Fibroblast of lung (primary cell): ENCODE measurements at regions not wholly inside any gene's neighbourhood (a gene's known extent, or its start where the extent isn't known, plus 50 kb on each side); places are given as distances from the start of the nearest gene placed in this dataset.
A peak's percentile ranks its signal among the peaks of the same experiment; 100 is the strongest.

Experiments used
- DNase-seq, 2 donors: peaks; one replicate each; pipeline versions ENCODE4 v3.0.0 to v3.0.0-alpha.2; 2010; ENCODE audit warnings: low read depth in 2 of 2
- H2AFZ ChIP-seq: 2 replicates; pipeline ENCODE4 v1.5.1; 2012; ENCODE audit warnings: low read length, control low read depth, inconsistent platforms
- H3K27ac ChIP-seq: 2 replicates; pipeline ENCODE4 v1.5.1; 2011; ENCODE audit warnings: low read length, control low read depth; ENCODE audit not compliant: insufficient read depth
- H3K27me3 ChIP-seq: 2 replicates; pipeline ENCODE4 v1.5.1; 2011; ENCODE audit warnings: mild to moderate bottlenecking, low read length; ENCODE audit not compliant: control insufficient read depth, insufficient read depth
- H3K36me3 ChIP-seq: 2 replicates; pipeline ENCODE4 v1.5.1; 2011; ENCODE audit warnings: low read length; ENCODE audit not compliant: control insufficient read depth, insufficient read depth
- H3K4me1 ChIP-seq: 2 replicates; pipeline ENCODE4 v1.5.1; 2011; ENCODE audit warnings: low read length; ENCODE audit not compliant: control insufficient read depth, insufficient read depth; ENCODE audit errors: extremely low read depth
- H3K4me2 ChIP-seq: 2 replicates; pipeline ENCODE4 v1.5.1; 2011; ENCODE audit warnings: low read length, control low read depth; ENCODE audit not compliant: insufficient read depth; ENCODE audit errors: extremely low read depth
- H3K4me3 ChIP-seq, 4 experiments: fragments of 200-600 bp in 1 of 4; sonication (generic) in 1 of 4; replicated peaks in 1 of 4; 2 replicates each; pipeline ENCODE4 v1.5.1; 2011 to 2016; ENCODE audit warnings: low read length in 4 of 4, low read depth in 3 of 4, mild to moderate bottlenecking in 3 of 4, control low read depth in 2 of 4, inconsistent platforms in 1 of 4, mixed read lengths in 1 of 4; ENCODE audit not compliant: insufficient read depth in 1 of 4; ENCODE audit errors: control extremely low read depth in 1 of 4
- H3K79me2 ChIP-seq: 2 replicates; pipeline ENCODE4 v1.5.1; 2012; ENCODE audit warnings: mild to moderate bottlenecking, low read length, inconsistent platforms; ENCODE audit not compliant: control insufficient read depth, insufficient read depth
- H3K9ac ChIP-seq: 2 replicates; pipeline ENCODE4 v1.5.1; 2011; ENCODE audit warnings: mild to moderate bottlenecking, low read length, control low read depth; ENCODE audit not compliant: insufficient read depth
- H3K9me3 ChIP-seq: 2 replicates; pipeline ENCODE4 v1.5.1; 2012; ENCODE audit warnings: low read depth, low read length; ENCODE audit not compliant: control insufficient read depth, insufficient read depth
- H4K20me1 ChIP-seq: 2 replicates; pipeline ENCODE4 v1.5.1; 2011; ENCODE audit warnings: low read length; ENCODE audit not compliant: control insufficient read depth, insufficient read depth; ENCODE audit errors: extremely low read depth
- EZH2 ChIP-seq: IDR thresholded peaks from 2 replicates; pipeline ENCODE4 v1.5.1; 2012; ENCODE audit warnings: low read length, control low read depth, mild to moderate bottlenecking; ENCODE audit errors: missing control alignments
- TF ChIP-seq, protein P1 (sequence below), 2 donors: IDR thresholded peaks in 1 of 2; conservative IDR thresholded peaks in 1 of 2; 1 replicate in 1 of 2; 2 replicates in 1 of 2; pipeline ENCODE4 v1.5.1; 2011 to 2012; ENCODE audit warnings: low read length in 2 of 2, control low read depth in 1 of 2, inconsistent platforms in 1 of 2, low read depth in 1 of 2, mild to moderate bottlenecking in 1 of 2

DNA sequence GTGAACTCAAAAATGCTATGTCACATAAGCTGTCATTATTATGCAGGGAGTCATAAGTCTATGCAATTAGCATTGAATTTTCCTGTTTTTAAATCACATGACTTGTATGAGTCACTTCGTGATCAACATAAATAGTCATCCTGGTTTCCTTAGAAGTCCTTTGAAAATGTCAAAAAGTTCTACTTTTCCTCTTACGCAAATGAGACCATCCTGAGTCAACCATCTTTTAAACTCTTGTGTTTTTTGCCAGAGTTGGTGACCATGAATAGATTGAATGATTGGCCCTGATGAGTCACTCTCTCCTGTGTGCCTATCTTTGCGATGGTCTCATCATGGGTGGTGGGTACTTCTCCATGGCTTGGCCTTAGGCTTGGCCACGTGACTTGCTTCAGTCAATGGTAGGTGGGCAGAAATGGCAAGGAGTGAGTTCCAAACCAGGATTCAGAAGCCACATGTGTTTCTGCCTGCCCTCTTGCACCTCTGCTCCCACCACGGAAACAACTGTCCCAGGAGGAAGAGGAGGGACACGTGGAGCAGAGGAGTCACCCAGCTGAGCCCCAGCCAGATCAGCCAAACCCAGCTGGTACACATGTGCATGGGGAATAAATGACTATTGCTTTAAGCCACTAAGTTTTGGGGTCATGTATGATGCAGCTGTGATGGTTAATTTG, 123.5 kb upstream of the CACNA1A start:
- no peak overlapping the region for H2AFZ ChIP-seq
- H3K27ac ChIP-seq = peak overlapping the region; percentile 77
- H3K4me3 ChIP-seq = no peak overlapping the region
- DNase-seq = peak; percentile 77 to 81
- H3K36me3 ChIP-seq = no peaks in the 10 kb centered on the region
- H3K9me3 ChIP-seq = no peaks in the 10 kb centered on the region
- TF ChIP-seq EZH2 = no peak
- TF ChIP-seq, protein P1, sequence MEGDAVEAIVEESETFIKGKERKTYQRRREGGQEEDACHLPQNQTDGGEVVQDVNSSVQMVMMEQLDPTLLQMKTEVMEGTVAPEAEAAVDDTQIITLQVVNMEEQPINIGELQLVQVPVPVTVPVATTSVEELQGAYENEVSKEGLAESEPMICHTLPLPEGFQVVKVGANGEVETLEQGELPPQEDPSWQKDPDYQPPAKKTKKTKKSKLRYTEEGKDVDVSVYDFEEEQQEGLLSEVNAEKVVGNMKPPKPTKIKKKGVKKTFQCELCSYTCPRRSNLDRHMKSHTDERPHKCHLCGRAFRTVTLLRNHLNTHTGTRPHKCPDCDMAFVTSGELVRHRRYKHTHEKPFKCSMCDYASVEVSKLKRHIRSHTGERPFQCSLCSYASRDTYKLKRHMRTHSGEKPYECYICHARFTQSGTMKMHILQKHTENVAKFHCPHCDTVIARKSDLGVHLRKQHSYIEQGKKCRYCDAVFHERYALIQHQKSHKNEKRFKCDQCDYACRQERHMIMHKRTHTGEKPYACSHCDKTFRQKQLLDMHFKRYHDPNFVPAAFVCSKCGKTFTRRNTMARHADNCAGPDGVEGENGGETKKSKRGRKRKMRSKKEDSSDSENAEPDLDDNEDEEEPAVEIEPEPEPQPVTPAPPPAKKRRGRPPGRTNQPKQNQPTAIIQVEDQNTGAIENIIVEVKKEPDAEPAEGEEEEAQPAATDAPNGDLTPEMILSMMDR (conservative IDR thresholded peaks at IDR 0.05 in 1 of 2, IDR thresholded peaks at IDR 0.05 in 1 of 2; ENCODE audit: low read depth in 1 of 2, low read length in 2 of 2) = no peak
- no peaks in the 10 kb centered on the region for H3K79me2 ChIP-seq
- H3K9ac ChIP-seq = no peak overlapping the region
- no peaks in the 10 kb centered on the region for H3K27me3 ChIP-seq
- H3K4me1 ChIP-seq = peaks cover 3% of the 10 kb centered on the region
- H4K20me1 ChIP-seq = no peaks in the 10 kb centered on the region
- no peak overlapping the region for H3K4me2 ChIP-seq

DNA sequence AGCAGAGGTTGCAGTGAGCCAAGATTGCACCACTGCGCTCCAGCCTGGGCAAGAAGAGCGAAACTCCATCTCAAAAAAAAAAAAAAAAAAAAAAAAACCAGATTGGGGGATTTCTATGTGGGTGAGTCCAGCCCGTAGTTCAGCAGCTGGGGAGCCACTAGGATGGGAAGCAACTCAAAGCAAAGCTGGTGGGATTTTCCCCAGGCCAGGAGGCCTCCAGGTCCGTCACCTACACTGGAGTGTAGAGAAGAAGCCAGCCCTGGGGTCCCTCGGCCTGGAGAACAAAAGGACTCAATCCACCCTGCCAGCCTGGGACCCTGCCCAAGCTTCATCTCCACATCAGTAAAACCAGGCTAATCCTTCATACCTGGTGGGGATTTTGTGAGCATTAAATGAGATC, 121.3 kb upstream of the CACNA1A start:
- H3K9me3 ChIP-seq = no peaks in the 10 kb centered on the region
- no peak for TF ChIP-seq EZH2
- TF ChIP-seq, protein P1 (conservative IDR thresholded peaks at IDR 0.05 in 1 of 2, IDR thresholded peaks at IDR 0.05 in 1 of 2; ENCODE audit: low read depth in 1 of 2, low read length in 2 of 2) = no peak
- no peaks in the 10 kb centered on the region for H3K27me3 ChIP-seq
- no peak overlapping the region for H3K27ac ChIP-seq
- no peak overlapping the region for H3K4me3 ChIP-seq
- H3K36me3 ChIP-seq = no peaks in the 10 kb centered on the region
- peaks cover 3% of the 10 kb centered on the region for H3K4me1 ChIP-seq
- no peak overlapping the region for H2AFZ ChIP-seq
- DNase-seq = no peak
- H3K4me2 ChIP-seq = no peak overlapping the region
- H4K20me1 ChIP-seq = no peaks in the 10 kb centered on the region
- no peak overlapping the region for H3K9ac ChIP-seq
- H3K79me2 ChIP-seq = no peaks in the 10 kb centered on the region

DNA sequence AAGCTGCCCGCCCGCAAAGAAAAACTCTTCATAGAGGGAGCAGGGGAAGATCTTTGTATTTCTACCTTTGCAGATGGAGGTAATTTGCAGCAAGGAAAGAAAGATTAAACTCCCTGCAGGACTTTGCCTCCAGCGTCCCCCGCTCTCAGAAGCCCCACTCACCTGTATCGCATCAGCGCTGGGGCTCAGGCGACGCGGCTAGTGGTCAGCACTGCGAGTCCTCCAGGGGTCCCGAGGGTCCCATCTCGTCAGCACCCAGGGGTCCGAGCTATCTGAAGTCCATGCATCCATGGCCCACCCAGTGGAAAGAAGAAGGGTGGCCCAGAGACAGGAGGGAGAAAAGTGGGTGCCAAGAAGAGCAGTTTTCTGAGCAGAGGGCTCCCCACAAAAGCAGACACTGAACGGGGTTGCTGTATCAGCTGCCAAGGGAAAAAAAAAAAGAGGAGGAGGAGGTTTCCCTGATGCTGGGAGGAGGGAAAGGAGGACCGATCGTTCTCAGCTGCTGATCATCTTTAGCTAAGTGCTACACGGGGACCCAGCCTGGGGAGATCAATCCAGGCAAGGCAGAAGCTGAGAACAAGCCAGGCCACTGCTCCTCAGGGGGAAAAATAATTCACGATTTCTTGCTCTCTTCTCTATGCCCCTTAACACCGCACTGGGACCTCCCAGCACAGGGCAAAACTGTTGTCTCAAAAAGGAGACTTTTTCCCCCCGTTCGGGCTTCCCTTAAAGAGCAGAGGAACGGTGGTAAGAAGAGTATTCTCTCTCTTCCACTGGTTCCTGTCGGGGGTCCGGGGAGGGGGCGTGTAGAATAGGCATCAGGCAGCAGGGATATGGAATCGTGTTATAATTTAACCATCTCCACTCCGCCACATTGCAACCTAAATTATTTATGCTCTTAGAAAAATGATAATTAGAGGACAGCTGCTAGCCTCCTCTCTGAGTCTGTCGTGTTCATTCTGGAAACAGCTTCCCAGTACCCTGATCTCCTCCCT, 117.7 kb upstream of the CACNA1A start:
- peak overlapping the region in 2 of 4 experiments; percentile 2 to 25 for H3K4me3 ChIP-seq
- no peak overlapping the region for H3K9ac ChIP-seq
- H4K20me1 ChIP-seq = no peaks in the 10 kb centered on the region
- no peaks in the 10 kb centered on the region for H3K27me3 ChIP-seq
- peak overlapping the region; percentile 56 for H3K4me2 ChIP-seq
- peak overlapping the region; percentile 68 for H2AFZ ChIP-seq
- H3K4me1 ChIP-seq = peaks cover 5% of the 10 kb centered on the region
- no peak for TF ChIP-seq EZH2
- TF ChIP-seq, protein P1 (conservative IDR thresholded peaks at IDR 0.05 in 1 of 2, IDR thresholded peaks at IDR 0.05 in 1 of 2; ENCODE audit: low read depth in 1 of 2, low read length in 2 of 2) = no peak
- no peak overlapping the region for H3K27ac ChIP-seq
- H3K9me3 ChIP-seq = no peaks in the 10 kb centered on the region
- H3K36me3 ChIP-seq = no peaks in the 10 kb centered on the region
- no peak for DNase-seq
- no peaks in the 10 kb centered on the region for H3K79me2 ChIP-seq
